HepG2 (cell line): ENCODE measurements at regions not wholly inside any gene's neighbourhood (a gene's known extent, or its start where the extent isn't known, plus 50 kb on each side); places are given as distances from the start of the nearest gene placed in this dataset.
A peak's percentile ranks its signal among the peaks of the same experiment; 100 is the strongest.

Source experiments
- AHDC1 ChIP-seq: sonication (generic); formaldehyde crosslinking; IDR thresholded peaks from 2 replicates; pipeline ENCODE4 v1.5.1; 2020; ENCODE audit warnings: mild to moderate bottlenecking, missing genetic modification reagents, borderline replicate concordance
- ATF3 ChIP-seq: sonication (generic); formaldehyde crosslinking; IDR thresholded peaks from 2 replicates; pipeline ENCODE4 v1.4.0; 2020; ENCODE audit warnings: missing genetic modification reagents
- CCAR2 ChIP-seq: fragments of 200-400 bp; formaldehyde crosslinking; optimal IDR thresholded peaks from 2 replicates; pipeline ENCODE3; 2018; ENCODE audit warnings: low read depth, mild to moderate bottlenecking, low read length, moderate library complexity
- EP300 ChIP-seq, 3 experiments: sonication (generic) in 1 of 3; formaldehyde crosslinking in 1 of 3; IDR thresholded peaks; 2 replicates each; pipeline versions ENCODE4 v1.5.1 to v1.6.1; 2011 to 2020; ENCODE audit warnings: low read depth in 2 of 3, low read length in 2 of 3, borderline replicate concordance in 1 of 3, improper control_type of control experiment in 1 of 3, mild to moderate bottlenecking in 1 of 3, missing genetic modification reagents in 1 of 3, moderate library complexity in 1 of 3
- FOXK1 ChIP-seq: sonication (generic); formaldehyde crosslinking; IDR thresholded peaks from 2 replicates; pipeline ENCODE4 v1.4.0; 2020; ENCODE audit warnings: low read depth, missing genetic modification reagents, borderline replicate concordance
- GPBP1L1 ChIP-seq: sonication (generic); formaldehyde crosslinking; IDR thresholded peaks from 2 replicates; pipeline ENCODE4 v1.5.0; 2020; ENCODE audit warnings: mild to moderate bottlenecking, missing genetic modification reagents
- HNF4G ChIP-seq, 2 experiments: sonication (generic) in 1 of 2; formaldehyde crosslinking in 1 of 2; IDR thresholded peaks; 2 replicates each; pipeline versions ENCODE4 v1.4.0 to v1.6.1; 2011 to 2020; ENCODE audit warnings: borderline replicate concordance in 2 of 2, low read depth in 2 of 2, mild to moderate bottlenecking in 2 of 2, low read length in 1 of 2, missing genetic modification reagents in 1 of 2, moderate library complexity in 1 of 2
- MIXL1 ChIP-seq: IDR thresholded peaks from 2 replicates; pipeline ENCODE4 v1.6.1; 2016
- NR2F1 ChIP-seq, 2 experiments: fragments of 450-650 bp in 1 of 2; formaldehyde crosslinking in 1 of 2; IDR thresholded peaks; 2 replicates each; pipeline versions ENCODE4 v1.5.0 to v1.6.1; 2016 to 2020; ENCODE audit warnings: mild to moderate bottlenecking in 1 of 2, missing compliant biosample characterization in 1 of 2, missing genetic modification reagents in 1 of 2, moderate library complexity in 1 of 2
- SAFB2 ChIP-seq: sonication (generic); formaldehyde crosslinking; IDR thresholded peaks from 2 replicates; pipeline ENCODE4 v1.5.1; 2020; ENCODE audit warnings: missing genetic modification reagents, low read depth, mild to moderate bottlenecking, borderline replicate concordance
- TFDP2 ChIP-seq: sonication (generic); formaldehyde crosslinking; IDR thresholded peaks from 2 replicates; pipeline ENCODE4 v1.4.0; 2020; ENCODE audit warnings: missing genetic modification reagents
- ZNF224 ChIP-seq: sonication (generic); formaldehyde crosslinking; IDR thresholded peaks from 2 replicates; pipeline ENCODE4 v1.5.0; 2020; ENCODE audit warnings: mild to moderate bottlenecking, missing genetic modification reagents
- ZNF264 ChIP-seq: sonication (generic); formaldehyde crosslinking; IDR thresholded peaks from 2 replicates; pipeline ENCODE4 v1.4.0; 2020; ENCODE audit warnings: missing genetic modification reagents
- ZNF558 ChIP-seq: sonication (generic); formaldehyde crosslinking; IDR thresholded peaks from 2 replicates; pipeline ENCODE4 v1.9.0; 2022; ENCODE audit warnings: mild to moderate bottlenecking, missing genetic modification reagents, borderline replicate concordance
- ZSCAN30 ChIP-seq: sonication (generic); formaldehyde crosslinking; IDR thresholded peaks from 2 replicates; pipeline ENCODE4 v1.5.0; 2020; ENCODE audit warnings: mild to moderate bottlenecking, missing genetic modification reagents
- ZSCAN31 ChIP-seq: sonication (generic); formaldehyde crosslinking; IDR thresholded peaks from 2 replicates; pipeline ENCODE4 v1.5.0; 2020; ENCODE audit warnings: low read depth, mild to moderate bottlenecking, missing genetic modification reagents

- TF ChIP-seq ZNF264 (CRISPR knock-in tag) (no peak), NR2F1 (CRISPR knock-in tag; IDR thresholded peaks at IDR 0.05) (peak in 1 of 2 experiments; percentile 32; a peak in 1 of 4 replicates), ZSCAN31 (CRISPR knock-in tag) (no peak), FOXK1 (CRISPR knock-in tag) (no peak), TFDP2 (CRISPR knock-in tag) (0 out of 2 replicates have a peak, but pooled peaks have one; percentile 26), GPBP1L1 (no peak), ZSCAN30 (CRISPR knock-in tag) (no peak), ZNF224 (CRISPR knock-in tag) (no peak), CCAR2 (no peak), HNF4G (IDR thresholded peaks at IDR 0.05; ENCODE audit: borderline replicate concordance, low read depth, low read length) (peak; percentile 62; the same call in 1 of the 2 replicates), HNF4G (CRISPR knock-in tag; IDR thresholded peaks at IDR 0.05; ENCODE audit: borderline replicate concordance, low read depth) (0 out of 2 replicates have a peak, but pooled peaks have one; percentile 27), AHDC1 (CRISPR knock-in tag) (peak; percentile 49; the same call in 1 of the 2 replicates), EP300 (IDR thresholded peaks at IDR 0.05; ENCODE audit: low read depth in 2 of 2, low read length in 2 of 2) (peak in 1 of 2 experiments; percentile 16; a peak in 1 of 4 replicates), EP300 (CRISPR knock-in tag; IDR thresholded peaks at IDR 0.05; ENCODE audit: borderline replicate concordance) (no peak), ZNF558 (CRISPR knock-in tag) (no peak), SAFB2 (CRISPR knock-in tag) (no peak), ATF3 (CRISPR knock-in tag) (no peak), MIXL1 (CRISPR knock-in tag) (0 out of 2 replicates have a peak, but pooled peaks have one; percentile 11)
Measured at GRCh38 chr6:139853302-139853992, 479.0 kb upstream of the CITED2 start (continued).
